NCI-H526 treated with DMSO at 0.1 percent for 48 hours (cell line): ENCODE measurements at regions not wholly inside any gene's neighbourhood (a gene's known extent, or its start where the extent isn't known, plus 50 kb on each side); places are given as distances from the start of the nearest gene placed in this dataset.

Experiments
- DNase-seq: peaks from one replicate; lab custom pipeline; 2025; lab: John Stamatoyannopoulos, UW

DNA sequence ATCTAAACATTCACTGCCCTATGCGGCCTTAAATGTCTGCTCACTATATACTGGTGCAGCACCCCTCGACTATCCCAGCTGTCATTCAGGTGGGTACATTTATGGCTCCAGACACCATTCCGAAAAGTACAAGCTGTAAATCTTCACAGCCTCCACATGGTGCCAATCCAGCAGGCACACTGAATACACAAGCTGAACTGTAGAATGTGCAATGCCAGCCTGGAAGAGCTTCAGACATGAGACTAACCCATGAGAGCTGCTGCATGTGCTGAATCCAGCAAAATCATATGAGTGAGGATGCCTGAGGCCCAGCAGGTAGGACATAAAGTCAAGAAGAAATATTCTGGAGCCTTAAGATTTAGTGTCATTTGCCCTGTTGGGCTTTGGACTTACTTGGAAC, 483.8 kb upstream of the GRIA1 start:
- no peak for DNase-seq

DNA sequence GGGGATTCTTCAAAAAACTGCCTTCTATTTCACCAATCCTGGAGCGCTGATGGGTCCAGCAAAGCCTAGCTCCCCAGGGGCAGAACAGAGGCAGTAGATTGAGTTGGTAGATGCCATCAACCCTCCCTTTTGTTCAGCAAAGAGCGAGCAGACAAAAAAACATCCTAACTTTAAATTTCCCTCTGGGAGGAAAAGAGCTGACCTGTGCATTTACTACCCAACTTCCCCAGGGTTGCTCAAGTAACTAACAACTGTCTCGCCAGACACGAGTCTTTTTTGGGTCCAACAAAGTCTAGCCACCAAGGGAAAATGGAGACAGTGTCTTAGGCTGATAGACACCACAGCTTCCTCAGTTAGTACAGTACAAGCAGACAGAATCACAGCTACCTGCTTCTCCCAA, 476.3 kb upstream of the GRIA1 start:
- DNase-seq = no peak

DNA sequence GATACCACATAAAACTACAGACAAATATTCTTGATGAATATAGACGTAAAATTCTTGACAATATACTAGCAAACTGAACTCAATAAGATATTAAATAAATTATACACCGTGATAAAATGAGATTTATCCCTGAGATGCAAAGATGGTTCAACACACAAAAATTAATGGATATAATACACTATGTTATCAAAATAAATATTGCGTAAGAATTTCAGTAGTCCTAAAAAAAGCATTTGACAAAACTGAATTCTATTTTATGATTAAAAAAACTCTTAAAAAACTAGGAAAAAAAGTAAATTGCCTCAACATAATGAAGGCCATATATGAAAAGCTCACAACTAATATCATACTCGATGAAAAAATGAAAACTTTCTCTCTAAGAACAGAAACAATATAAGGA, 472.3 kb upstream of the GRIA1 start:
- DNase-seq = no peak

DNA sequence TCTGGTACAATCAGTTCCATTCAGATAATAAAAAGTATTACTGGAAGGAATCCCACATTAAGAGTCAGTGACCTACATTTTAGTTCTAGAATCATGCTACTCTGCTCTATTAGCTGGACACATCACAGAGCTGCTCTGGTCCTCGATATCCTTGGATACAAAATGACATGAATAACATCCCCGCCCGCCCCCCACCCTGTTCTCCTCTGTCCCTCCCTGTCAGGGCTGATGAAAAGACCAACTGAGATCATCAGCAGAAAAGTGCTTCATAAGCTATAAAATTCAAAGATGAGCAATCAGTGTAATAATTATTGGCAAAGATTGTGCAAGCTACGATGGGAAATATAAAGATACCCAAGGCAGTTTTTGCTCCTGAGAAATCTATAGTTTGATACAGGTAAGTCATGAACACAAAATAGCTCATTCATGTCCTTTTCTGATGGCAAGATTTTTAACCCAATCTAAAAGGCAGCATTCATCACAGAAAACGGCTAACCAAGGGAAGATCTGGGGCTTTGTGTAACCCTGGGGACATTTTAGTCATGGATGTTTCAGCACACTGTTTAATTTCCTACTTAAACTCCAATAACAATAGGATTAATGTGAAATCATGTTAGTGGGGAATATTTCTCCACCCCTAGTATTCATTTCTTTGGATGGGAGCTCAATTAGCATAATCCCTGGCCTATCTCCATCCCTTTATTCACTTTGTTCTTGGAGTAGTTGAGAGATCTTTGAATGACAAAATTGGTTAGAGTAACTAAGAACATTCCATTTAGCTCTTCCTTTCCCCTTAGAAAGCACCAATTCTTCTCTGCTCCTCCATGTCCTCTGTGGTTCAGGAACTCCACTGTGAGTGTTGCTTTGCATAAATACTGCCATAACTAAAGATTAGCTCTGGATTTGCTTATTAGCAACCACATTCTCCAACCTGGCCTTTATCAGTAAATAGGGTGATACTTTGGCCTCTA, 459.4 kb upstream of the GRIA1 start:
- DNase-seq = no peak

DNA sequence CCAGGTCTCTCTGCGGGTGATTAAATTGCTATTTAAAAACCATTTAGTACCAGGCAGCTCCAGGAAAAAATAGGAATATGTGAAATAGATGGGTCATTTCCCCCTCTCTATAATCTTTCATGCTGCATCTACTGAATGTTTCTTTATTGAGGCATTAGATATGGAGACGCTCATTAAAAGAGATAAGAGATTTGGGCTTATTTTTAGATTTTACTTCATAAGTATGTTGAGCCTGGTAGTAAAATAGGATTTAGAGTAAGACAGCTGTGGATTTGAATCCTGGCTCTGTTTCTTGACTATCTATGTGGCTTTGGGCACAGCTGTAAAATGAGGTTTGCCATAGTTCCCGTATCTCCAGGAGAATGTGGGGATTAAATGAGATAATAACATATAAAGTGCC, 451.0 kb upstream of the GRIA1 start:
- no peak for DNase-seq

DNA sequence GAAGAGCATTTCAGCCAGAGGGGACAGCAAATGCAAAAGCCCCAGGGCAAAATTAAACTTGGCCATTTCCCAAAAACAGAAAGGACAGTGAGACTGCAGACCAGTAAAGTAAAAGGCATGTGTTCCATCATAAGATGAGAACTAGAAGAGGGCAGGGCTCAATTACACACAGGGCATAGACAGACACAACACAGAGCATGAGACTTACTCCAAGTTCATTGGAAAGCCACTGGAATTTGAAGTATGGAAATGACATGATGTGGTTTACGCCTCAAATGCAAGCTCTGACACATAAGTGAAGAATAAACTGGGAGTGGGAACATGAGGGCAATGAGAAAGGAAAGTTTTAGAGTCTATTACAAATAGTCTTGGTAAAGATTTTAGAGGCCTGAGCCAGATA, 446.6 kb upstream of the GRIA1 start:
- no peak for DNase-seq

DNA sequence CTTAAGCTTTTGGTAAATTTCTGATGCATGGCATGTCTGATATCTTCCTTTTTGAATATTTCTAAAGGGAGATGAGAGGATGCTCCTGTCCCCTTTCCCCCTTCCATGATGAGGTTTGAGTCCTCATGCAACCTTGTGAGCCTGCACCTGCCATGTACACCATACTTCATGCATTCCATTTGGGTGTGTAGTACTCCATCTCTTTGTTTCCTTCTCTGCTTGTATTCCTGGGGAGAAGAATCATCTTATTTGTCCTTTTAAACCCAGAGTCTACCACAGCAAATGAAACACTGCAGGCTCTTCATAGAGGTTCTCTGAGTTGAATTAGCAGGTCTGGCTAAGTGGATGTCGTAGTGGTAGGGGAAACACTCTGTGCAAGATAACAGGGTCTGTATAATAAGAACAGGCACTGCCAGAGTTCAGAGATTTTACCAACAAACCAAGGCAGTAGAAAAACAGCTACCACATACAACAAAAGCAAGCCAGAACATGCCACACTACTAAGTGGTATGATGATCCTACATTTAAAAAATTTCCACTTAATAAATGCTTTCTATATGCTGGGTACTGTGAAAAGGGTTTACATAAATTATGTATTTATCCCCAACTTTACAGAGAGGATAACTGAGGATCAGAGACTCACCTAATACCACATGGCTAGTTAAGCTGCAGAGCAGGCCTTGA, 439.8 kb upstream of the GRIA1 start:
- DNase-seq = no peak

DNA sequence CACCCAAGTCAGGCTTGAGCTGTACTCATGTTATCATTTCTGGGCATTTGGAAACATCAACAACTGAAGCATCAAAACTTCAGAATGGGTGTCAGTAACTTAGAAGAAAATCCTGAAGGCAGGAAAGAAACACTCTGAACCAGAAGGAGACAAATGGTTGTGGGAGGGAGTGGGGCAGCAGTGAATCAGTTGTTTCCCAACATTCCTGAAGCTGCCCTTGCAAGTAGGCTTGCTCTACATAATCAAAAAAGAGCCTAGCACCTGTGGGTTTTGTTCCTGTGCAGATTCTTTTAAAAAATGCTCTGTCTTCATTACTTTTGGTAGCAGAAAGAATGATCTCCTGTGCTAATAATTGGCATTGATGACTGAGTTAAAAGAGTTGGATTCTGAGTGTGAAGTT, 424.2 kb upstream of the GRIA1 start:
- DNase-seq = no peak

DNA sequence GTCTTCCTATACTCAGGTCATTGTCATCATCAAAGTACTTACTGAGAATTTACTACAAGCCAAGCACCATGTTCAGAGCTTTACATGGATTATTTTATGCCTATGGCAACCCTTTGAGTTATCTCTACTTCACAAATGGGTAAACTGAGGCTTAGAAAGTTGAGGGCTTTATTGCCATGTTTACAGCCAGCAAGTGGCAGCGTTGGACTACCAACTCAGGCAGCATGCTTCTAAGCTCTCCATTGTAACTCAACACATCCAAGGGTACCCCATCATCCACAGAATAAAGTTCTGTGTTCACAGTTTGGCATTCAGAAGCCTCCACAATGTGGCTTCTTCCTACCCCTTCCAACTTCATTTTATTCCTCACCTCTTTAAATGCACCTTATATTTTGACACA, 422.6 kb upstream of the GRIA1 start:
- DNase-seq = no peak

DNA sequence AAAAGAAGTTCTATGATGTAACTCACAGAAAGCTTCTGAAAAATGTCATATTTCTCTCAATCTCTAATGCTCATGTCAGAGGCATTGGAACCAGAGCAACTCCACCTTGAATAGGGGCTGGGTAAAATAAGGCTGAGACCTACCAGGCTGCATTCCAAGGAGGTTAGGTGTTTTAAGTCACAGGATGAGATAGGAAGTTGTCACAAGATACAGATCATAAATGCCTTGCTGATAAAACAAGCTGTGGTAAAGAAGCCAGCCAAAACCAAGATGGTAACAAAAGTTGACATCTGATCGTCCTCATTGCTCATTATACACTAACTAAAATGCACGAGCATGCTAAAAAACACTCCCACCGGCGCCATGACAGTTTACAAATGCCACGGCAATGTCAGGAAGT, 411.1 kb upstream of the GRIA1 start:
- DNase-seq = no peak

DNA sequence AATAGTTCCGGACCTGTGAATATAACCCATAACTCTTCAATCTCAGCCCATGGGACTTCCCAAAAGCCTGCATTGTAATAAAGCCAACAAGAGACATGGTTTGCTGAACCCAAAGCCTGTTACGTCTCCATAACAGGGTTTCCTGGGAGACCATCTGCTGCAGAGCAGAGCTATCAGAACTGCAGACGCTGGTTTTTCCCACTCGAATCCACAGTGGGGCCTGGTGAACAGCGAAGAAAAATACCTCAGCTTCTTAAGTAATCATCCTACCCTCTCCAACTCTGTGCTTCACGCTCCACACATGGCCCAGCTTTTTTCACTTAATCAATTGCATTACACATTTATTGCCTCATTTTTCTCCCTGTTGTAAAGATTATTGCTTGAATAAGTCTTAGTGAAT, 409.5 kb upstream of the GRIA1 start:
- no peak for DNase-seq

DNA sequence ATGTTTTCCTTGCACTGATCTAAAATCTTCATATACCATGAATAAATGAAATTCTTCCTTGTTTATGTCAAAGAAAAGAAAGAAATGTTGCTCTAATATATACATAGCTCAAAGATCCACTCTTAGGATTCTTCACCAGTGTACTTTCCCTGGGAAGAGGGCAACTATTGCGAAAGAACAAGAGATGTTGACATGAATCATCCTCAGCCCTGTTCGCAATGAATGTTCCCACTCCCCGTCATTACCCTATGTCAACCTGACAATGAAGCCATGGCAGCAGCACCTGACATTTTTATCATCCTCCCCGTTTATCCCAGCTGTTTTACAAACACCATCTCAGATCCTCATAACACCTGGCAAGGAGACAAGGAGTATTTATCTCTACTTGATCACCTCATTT, 409.1 kb upstream of the GRIA1 start:
- no peak for DNase-seq

DNA sequence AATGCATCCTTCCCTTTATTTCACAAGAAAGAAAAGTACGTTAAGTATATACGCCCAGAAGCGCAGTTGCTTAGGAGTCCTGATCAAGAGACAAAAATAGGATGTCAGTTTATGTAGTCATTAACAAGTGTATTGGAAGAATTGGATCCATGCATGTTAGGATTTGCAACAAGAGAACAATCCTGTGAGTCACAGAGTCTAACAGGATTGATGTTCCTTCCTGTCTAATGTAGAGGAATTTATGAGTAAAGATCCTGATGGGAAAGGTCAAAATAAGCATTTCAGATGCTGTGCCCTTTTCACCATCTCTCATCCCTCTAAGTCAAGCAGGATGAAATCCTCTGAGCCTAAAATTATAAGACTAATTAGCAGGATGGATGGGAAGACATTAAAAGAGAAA, 406.0 kb upstream of the GRIA1 start:
- no peak for DNase-seq

DNA sequence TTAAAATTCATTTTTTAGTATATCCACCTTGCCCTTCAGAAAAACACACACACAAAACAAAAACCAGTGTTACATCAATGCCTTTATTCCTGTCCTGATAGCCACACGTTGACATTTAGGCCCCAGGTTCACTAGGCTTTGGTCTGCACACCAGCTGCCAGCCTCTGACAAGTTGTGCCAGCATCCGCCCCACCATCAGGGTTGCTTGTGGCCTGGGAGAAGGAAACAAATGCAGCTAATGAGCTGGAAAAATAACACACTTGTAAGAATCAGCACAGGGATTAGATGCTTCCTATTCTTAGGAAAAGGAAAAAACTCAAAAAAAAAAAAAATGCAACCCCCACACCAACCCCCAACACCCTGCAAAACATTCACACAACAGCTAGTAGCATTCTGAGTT, 404.0 kb upstream of the GRIA1 start:
- no peak for DNase-seq

DNA sequence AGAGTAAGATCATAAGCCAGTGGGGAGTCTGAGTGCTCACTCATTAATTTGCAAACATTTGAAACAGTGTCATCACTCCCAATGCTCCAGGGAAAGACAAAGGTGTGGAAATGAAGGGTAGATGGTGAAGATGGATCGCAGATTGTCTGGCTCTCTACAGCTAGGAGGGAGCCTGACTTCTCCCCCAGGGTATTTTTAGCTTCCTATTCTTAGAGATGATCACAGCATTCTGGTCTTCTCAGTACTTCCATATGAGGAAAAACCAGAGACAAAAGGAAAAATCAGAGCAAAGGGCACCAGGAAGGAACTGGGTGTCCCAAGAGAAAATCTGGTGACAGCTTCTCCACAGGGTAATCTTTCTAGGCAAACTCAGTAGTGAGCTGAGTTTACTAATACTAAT, 401.9 kb upstream of the GRIA1 start:
- no peak for DNase-seq

DNA sequence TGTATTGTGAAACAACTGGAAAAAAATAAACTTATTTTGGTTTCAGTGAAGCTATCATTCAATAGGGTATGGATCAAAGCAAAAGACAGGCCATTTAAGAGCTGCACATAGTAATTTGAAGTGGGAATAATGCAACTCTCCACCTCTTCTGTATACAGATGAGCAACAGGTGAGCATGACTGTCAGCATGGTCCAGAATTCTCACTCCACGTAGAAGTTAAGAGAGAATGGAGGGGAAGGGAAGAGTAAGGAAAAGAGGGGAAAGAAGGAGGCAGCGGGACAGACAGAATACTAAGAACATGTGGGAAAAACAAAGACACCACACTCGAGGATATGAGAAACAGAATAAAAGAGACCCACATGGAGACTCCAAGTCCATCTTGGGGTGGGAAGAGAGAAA, 396.1 kb upstream of the GRIA1 start:
- DNase-seq = no peak

DNA sequence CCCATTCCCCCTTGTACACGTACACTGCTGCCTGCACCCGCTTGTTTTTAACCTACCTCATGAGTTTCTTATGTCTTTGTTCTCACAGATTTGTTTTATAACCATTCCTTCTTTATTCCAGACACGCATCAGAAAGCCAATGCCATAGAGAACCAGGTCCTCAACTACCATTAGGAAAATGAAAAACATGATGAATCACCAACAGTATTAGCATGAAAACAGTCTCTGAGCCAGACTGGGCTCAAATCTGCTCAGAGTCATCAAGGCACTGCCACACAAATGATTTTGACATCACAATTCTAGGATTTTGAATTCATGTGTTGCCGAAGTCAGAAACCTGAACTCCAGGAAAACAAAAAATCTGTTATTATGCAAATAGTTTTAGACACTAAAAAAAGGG, 394.1 kb upstream of the GRIA1 start:
- DNase-seq = no peak

DNA sequence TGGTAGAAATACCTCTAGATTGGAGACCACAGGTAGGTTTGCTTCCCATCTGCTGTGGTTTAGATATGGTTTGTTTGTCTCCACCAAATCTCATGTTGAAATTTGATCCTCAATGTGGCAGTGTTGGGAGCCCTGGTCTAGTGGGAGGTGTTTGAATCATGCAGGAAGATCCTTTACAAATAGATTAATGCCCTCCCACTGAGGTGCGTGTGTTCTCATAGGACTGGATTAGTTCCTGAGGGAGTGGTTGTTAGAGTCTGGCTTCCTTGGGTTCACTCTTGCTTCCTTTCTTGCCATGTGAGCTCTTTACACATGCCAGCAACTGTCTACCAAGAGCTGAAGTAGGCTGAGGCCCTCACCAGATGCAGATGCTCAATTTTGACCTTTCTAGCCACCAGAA, 391.1 kb upstream of the GRIA1 start:
- DNase-seq = no peak

DNA sequence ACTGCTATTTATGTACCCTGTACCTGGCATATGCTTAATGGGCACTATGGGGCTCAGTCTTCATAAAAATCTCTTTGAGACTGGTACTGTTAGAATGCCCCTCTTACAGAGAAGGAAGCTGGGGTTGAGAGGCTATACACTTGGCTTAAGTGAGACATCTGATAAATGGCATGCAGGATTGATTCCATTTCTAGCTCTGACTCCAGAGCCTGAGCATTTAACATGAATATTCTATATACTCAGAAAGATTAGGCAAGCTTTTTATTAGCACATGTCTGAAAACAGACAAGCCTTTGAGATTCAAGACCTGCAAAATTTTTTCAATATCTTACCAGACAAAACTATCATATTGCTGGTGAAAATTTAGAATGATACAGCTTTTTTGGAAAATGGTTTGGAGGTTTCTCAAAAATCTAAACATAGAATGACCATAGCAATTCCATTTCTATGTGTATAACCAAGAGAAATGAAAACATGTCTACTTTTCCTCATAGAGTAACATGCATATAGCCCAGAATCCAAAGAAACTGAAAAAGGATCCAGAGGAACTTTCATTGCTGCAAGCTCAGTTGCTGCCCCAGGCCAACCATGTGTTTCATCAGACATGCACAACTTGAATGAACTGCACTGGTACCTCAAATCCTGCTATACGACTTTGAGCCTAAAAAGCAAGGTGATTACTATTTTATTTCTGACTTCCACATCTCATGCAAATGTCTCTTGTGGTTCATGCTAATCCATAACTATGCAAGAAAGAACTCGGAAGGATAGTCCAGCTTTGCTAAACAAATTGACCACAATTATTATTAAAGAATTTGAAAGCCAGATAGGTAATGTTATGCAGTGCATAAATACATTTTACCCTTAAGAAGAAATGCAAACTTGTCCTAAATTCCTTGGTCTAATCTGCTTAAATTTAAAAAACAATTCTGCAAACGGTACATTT, 389.0 kb upstream of the GRIA1 start:
- no peak for DNase-seq

DNA sequence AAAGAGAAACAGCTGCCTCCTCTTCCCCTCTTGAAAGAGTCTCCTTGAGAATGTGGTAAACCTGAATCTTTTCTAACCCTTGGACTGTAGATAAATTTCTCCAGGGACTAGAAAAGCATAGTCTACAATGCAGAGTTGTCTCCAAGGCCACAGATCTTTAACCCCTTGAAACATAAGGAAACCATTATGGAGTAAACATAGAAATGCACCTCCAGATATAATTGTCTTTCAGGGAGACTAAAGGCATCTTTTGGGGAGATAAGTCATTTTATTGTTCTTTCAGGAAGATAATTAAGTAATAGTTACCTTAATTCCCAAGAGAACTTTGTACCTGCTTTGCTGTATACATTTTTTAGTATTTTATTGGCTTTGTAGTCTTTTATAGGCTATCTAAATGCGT, 373.6 kb upstream of the GRIA1 start:
- no peak for DNase-seq

DNA sequence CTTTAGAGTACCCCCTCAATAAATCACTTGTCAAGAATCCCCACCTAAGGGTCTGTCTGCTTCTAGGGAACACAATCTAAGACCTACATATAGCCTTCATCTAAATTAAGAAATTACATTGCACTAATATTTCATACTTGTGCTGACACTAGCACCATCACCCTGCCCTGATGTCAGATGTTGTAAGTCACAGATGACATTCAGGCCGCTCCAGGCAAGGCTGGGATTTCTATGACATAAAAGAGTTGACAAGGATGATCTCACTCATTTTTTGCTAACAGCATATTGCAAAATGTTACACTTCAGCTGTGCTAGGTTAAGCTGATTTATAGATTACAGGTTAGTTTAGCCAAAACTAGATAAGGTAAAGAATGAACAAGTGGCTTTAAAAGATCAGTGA, 372.5 kb upstream of the GRIA1 start:
- no peak for DNase-seq

DNA sequence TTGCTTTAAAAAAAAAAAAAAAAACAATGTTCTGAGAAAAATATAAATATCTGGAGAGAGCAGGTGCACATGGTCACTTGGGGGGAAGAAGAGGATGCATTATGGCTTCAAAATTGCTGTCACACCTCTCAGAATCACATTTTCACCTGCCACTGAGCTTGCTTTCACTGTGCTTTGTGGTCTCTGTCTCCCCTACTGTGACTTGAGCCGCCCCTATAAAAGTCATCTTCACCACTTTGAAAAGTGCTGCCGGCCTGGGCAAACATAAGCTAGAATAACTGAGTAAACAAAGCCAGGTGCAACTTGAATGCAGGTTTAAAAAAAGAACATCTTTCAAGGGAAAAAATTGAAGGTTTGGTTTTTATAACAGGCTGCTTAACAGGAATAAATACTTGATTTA, 368.1 kb upstream of the GRIA1 start:
- DNase-seq = no peak

DNA sequence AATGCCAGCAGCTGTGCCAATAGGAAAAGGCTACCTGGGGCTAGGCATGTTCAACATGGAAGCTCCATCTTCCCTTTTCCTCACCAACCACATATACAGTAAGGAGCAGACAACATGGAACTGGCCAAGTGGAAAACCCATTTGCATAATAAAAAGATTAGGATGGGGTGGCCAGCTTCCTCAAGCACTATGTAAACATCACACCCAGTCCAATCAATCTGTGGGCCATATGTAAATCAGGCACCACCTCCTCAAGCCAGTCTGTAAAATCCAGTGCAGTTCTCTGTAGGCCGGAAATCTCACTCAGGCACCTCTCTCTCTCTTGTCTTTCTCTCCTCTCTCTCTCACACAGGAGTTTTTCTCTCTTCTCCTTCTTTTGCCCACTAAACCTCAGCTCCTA, 360.2 kb upstream of the GRIA1 start:
- DNase-seq = no peak
